H1 (cell line): ENCODE measurements at regions not wholly inside any gene's neighbourhood (a gene's known extent, or its start where the extent isn't known, plus 50 kb on each side); places are given as distances from the start of the nearest gene placed in this dataset.

Source experiments
- CTCF ChIA-PET: fragments of 300-600 bp; sonication (Branson Sonifier 250); formaldehyde crosslinking; loops from one replicate; lab custom pipeline; 2021; ENCODE audit not compliant: partially characterized antibody; lab: Charles Lee
- POLR2A ChIA-PET: fragments of 300-600 bp; sonication (Branson Sonifier 250); formaldehyde crosslinking; loops from one replicate; lab custom pipeline; 2021; ENCODE audit warnings: inconsistent platforms; ENCODE audit not compliant: partially characterized antibody; lab: Charles Lee
- DNase-seq, 2 experiments: peaks; one replicate each; pipeline versions ENCODE4 v3.0.0 to v3.0.0-alpha.2; 2010 to 2022; ENCODE audit warnings: low spot score in 2 of 2, low read depth in 1 of 2, mixed read lengths in 1 of 2
- FAIRE-seq: peaks from 2 replicates; lab custom pipeline; 2011; peaks lifted over from hg19 to GRCh38; lab: Jason Lieb, UNC
- H2AFZ ChIP-seq: 2 replicates; pipeline ENCODE4 v1.8.1; 2012; ENCODE audit warnings: low read length, inconsistent platforms
- H2AK5ac ChIP-seq: 2 replicates; pipeline ENCODE4 v1.6.1; 2013; ENCODE audit warnings: low read depth, low read length
- H2BK120ac ChIP-seq: replicated peaks from 2 replicates; pipeline ENCODE3; 2013; ENCODE audit warnings: low read depth, low read length, inconsistent platforms
- H2BK12ac ChIP-seq: 2 replicates; pipeline ENCODE4 v1.6.1; 2013; ENCODE audit warnings: low read depth, low read length
- H2BK15ac ChIP-seq: 2 replicates; pipeline ENCODE4 v1.6.1; 2013; ENCODE audit warnings: low read length
- H2BK20ac ChIP-seq: 2 replicates; pipeline ENCODE4 v1.6.1; 2013; ENCODE audit warnings: low read length
- H2BK5ac ChIP-seq: 2 replicates; pipeline ENCODE4 v1.6.1; 2013; ENCODE audit warnings: low read depth, low read length
- H3K14ac ChIP-seq: 2 replicates; pipeline ENCODE4 v1.6.1; 2013; ENCODE audit warnings: inconsistent platforms; ENCODE audit not compliant: insufficient read length
- H3K18ac ChIP-seq: 2 replicates; pipeline ENCODE4 v1.6.1; 2013; ENCODE audit warnings: low read length; ENCODE audit errors: extremely low read depth
- H3K23ac ChIP-seq: 2 replicates; pipeline ENCODE4 v1.6.1; 2013; ENCODE audit warnings: inconsistent platforms; ENCODE audit not compliant: insufficient read length
- H3K23me2 ChIP-seq: 2 replicates; pipeline ENCODE4 v1.6.1; 2013; ENCODE audit warnings: low read depth, low read length
- H3K27ac ChIP-seq: 2 replicates; pipeline ENCODE4 v1.6.1; 2011; ENCODE audit warnings: low read depth, low read length, inconsistent platforms
- H3K27me3 ChIP-seq, 4 experiments: replicated peaks in 1 of 4; 1 replicate in 1 of 4; 2 replicates in 3 of 4; pipeline versions ENCODE4 v1.6.1 to v1.8.1; 2011 to 2013; ENCODE audit warnings: low read length in 3 of 4, mild to moderate bottlenecking in 3 of 4, inconsistent platforms in 2 of 4, mixed read lengths in 2 of 4, moderate library complexity in 1 of 4; ENCODE audit not compliant: control insufficient read depth in 3 of 4, insufficient read depth in 3 of 4; ENCODE audit errors: extremely low read depth in 1 of 4
- H3K36me3 ChIP-seq, 4 experiments: 2 replicates each; pipeline versions ENCODE4 v1.6.1 to v1.8.1; 2011 to 2013; ENCODE audit warnings: mild to moderate bottlenecking in 4 of 4, low read length in 3 of 4, moderate library complexity in 2 of 4, control low read depth in 1 of 4, inconsistent platforms in 1 of 4; ENCODE audit not compliant: insufficient read depth in 4 of 4, control insufficient read depth in 2 of 4
- H3K4ac ChIP-seq: replicated peaks from 2 replicates; pipeline ENCODE3; 2013; ENCODE audit warnings: low read length, low read depth, mixed read lengths, inconsistent platforms; ENCODE audit not compliant: insufficient read length
- H3K4me1 ChIP-seq, 4 experiments: replicated peaks in 1 of 4; 1 replicate in 1 of 4; 2 replicates in 3 of 4; pipeline versions ENCODE4 v1.6.1 to v1.8.1; 2011 to 2013; ENCODE audit warnings: low read length in 3 of 4, inconsistent platforms in 2 of 4, mixed read lengths in 1 of 4; ENCODE audit not compliant: insufficient read depth in 4 of 4, control insufficient read depth in 3 of 4
- H3K4me2 ChIP-seq, 2 experiments: 2 replicates each; pipeline versions ENCODE4 v1.6.1 to v1.8.1; 2011 to 2013; ENCODE audit warnings: low read depth in 2 of 2, low read length in 2 of 2, control low read depth in 1 of 2, inconsistent platforms in 1 of 2, mild to moderate bottlenecking in 1 of 2; ENCODE audit not compliant: insufficient read depth in 1 of 2
- H3K4me3 ChIP-seq, 4 experiments: fragments of 200-600, 300-600 bp in 1 of 4; sonication (generic), shearing (Covaris generic), sonication (Bioruptor Twin) in 1 of 4; 2 replicates each; pipeline versions ENCODE4 v1.5.1 to v1.8.1; 2011 to 2016; ENCODE audit warnings: low read length in 4 of 4, low read depth in 3 of 4, control low read depth in 2 of 4, inconsistent platforms in 2 of 4, mild to moderate bottlenecking in 2 of 4, mixed read lengths in 1 of 4, moderate library complexity in 1 of 4; ENCODE audit not compliant: insufficient read depth in 2 of 4; ENCODE audit errors: extremely low read depth in 1 of 4
- H3K56ac ChIP-seq: replicated peaks from 2 replicates; pipeline ENCODE3; 2013; ENCODE audit warnings: low read depth, mild to moderate bottlenecking, mixed read lengths, low read length, inconsistent platforms; ENCODE audit not compliant: insufficient read length
- H3K79me1 ChIP-seq: 2 replicates; pipeline ENCODE4 v1.6.1; 2013; ENCODE audit warnings: low read depth, low read length, control low read depth
- H3K79me2 ChIP-seq, 2 experiments: 2 replicates each; pipeline versions ENCODE4 v1.6.1 to v1.8.1; 2012 to 2013; ENCODE audit warnings: low read length in 2 of 2, mild to moderate bottlenecking in 2 of 2, inconsistent platforms in 1 of 2; ENCODE audit not compliant: insufficient read depth in 2 of 2, control insufficient read depth in 1 of 2
- H3K9ac ChIP-seq, 4 experiments: replicated peaks in 1 of 4; 1 replicate in 1 of 4; 2 replicates in 3 of 4; pipeline versions ENCODE4 v1.6.1 to v1.8.1; 2011 to 2013; ENCODE audit warnings: low read depth in 3 of 4, low read length in 3 of 4, control low read depth in 2 of 4, mild to moderate bottlenecking in 2 of 4, moderate library complexity in 2 of 4, inconsistent platforms in 1 of 4; ENCODE audit errors: extremely low read depth in 1 of 4
- H3K9me3 ChIP-seq, 2 experiments: 2 replicates each; pipeline versions ENCODE4 v1.6.1 to v1.8.1; 2012 to 2013; ENCODE audit warnings: mild to moderate bottlenecking in 2 of 2, moderate library complexity in 2 of 2, control low read depth in 1 of 2, inconsistent platforms in 1 of 2, low read depth in 1 of 2, low read length in 1 of 2, mixed read lengths in 1 of 2; ENCODE audit not compliant: insufficient read depth in 2 of 2
- H4K20me1 ChIP-seq, 2 experiments: replicated peaks in 1 of 2; 2 replicates each; pipeline versions ENCODE3 to v1.8.1; 2011 to 2013; ENCODE audit warnings: inconsistent platforms in 2 of 2, low read length in 2 of 2, mild to moderate bottlenecking in 1 of 2; ENCODE audit not compliant: insufficient read depth in 2 of 2, control insufficient read depth in 1 of 2
- H4K5ac ChIP-seq: 2 replicates; pipeline ENCODE4 v1.6.1; 2013; ENCODE audit warnings: low read length, low read depth, mixed read lengths, inconsistent platforms; ENCODE audit not compliant: insufficient read length
- H4K8ac ChIP-seq: 2 replicates; pipeline ENCODE4 v1.8.0; 2013; ENCODE audit warnings: mild to moderate bottlenecking, moderate library complexity, low read length, inconsistent platforms; ENCODE audit not compliant: insufficient read depth; ENCODE audit errors: extremely low read depth
- H4K91ac ChIP-seq: replicated peaks from 2 replicates; pipeline ENCODE3; 2013; ENCODE audit warnings: low read length, mixed read lengths, inconsistent platforms; ENCODE audit not compliant: insufficient read length
- GABPA ChIP-seq: IDR thresholded peaks from 2 replicates; pipeline ENCODE4 v1.6.1; 2011; ENCODE audit warnings: mild to moderate bottlenecking, low read length, moderate library complexity, borderline replicate concordance; ENCODE audit not compliant: insufficient read depth
- MAFK ChIP-seq: IDR thresholded peaks from 2 replicates; pipeline ENCODE4 v1.6.1; 2012; ENCODE audit warnings: low read depth, mild to moderate bottlenecking, improper control_type of control experiment, low read length
- PHF8 ChIP-seq: fragments of 200-600 bp; sonication (generic); conservative IDR thresholded peaks from 2 replicates; pipeline ENCODE4 v1.7.1; 2012; ENCODE audit warnings: low read depth, mild to moderate bottlenecking, inconsistent platforms, low read length, moderate library complexity
- RNF2 ChIP-seq: fragments of 200-900, 300-1000 bp; sonication (generic); IDR thresholded peaks from 2 replicates; pipeline ENCODE4 v1.7.1; 2016; ENCODE audit warnings: borderline replicate concordance, low read depth, mild to moderate bottlenecking, antibody characterized with exemption, low read length; ENCODE audit not compliant: poor library complexity, severe bottlenecking; ENCODE audit errors: missing control alignments

DNA sequence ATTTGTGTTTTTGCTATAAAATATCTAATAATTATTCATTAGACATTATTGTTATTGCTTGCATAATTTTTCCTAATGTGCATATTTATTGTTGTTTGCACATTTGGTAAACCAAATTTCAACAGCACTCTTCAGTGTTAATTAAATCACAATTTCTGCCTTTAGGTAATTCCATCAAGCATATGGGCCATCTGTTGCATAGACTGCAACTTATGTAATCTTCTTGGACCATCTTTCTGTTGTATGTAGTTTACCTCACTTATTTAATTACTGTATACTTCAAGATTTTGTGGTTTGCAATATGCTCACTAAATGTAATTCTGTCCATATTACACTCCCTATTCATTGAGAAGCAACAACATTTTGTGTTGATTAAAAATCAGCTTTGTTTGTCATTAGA, 1360.1 kb downstream of the REEP3 start:
- TF ChIP-seq MAFK = no peak
- TF ChIP-seq RNF2 = no peak
- no peak for TF ChIP-seq PHF8
- no peak for TF ChIP-seq GABPA
- Histone ChIP-seq H3K18ac (no peak overlapping the region), H2BK5ac (no peak overlapping the region), H3K79me2 (no peaks in the 10 kb centered on the region), H3K4me3 (no peak overlapping the region), H3K9ac (no peak overlapping the region), H4K8ac (no peak overlapping the region), H3K79me1 (no peaks in the 10 kb centered on the region), H3K4me1 (no peaks in the 10 kb centered on the region), H2BK120ac (no peak overlapping the region), H3K4ac (no peak overlapping the region), H2BK15ac (no peak overlapping the region), H3K9me3 (no peaks in the 10 kb centered on the region), H3K36me3 (no peaks in the 10 kb centered on the region), H3K23me2 (no peaks in the 10 kb centered on the region), H3K14ac (no peak overlapping the region), H3K56ac (no peak overlapping the region), H3K27ac (no peak overlapping the region), H4K91ac (no peak overlapping the region), H2BK12ac (no peak overlapping the region), H2BK20ac (no peak overlapping the region), H4K5ac (no peak overlapping the region), H4K20me1 (no peaks in the 10 kb centered on the region), H3K27me3 (no peaks in the 10 kb centered on the region), H3K23ac (no peak overlapping the region), H2AFZ (no peak overlapping the region), H3K4me2 (no peak overlapping the region), H2AK5ac (no peak overlapping the region)
- FAIRE-seq (no peak), DNase-seq (no peak)
- CTCF ChIA-PET = no interaction called here
- POLR2A ChIA-PET = no interaction called here
